ENCODE measurements at regions not wholly inside any gene's neighbourhood (a gene's known extent, or its start where the extent isn't known, plus 50 kb on each side); places are given as distances from the start of the nearest gene placed in this dataset.

DNA sequence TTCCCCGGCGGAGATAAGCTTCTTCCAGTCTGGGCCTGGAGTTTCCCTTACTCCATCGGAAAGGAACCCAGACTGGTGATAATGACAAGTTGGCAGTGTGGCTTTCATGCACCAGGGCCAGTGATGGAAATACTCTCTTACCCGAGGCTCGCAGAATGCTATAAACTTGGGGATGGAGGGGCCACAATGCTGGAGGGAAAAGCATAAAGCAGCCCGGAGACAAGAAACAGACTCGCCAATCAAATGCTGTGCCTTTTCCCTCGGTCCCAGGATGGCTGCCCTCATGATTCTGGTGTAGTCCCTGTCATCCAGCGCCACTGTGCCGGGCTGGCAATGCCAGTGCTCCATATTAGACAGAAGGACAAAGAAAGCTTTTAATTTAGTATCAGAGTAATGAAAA is 325.6 kb downstream of the THBS2 start:
- H3K36me3 ChIP-seq (ENCODE audit: insufficient read depth, insufficient read length, low read length), result no peaks in the 10 kb centered on the region
- no peaks in the 10 kb centered on the region for H3K27me3 ChIP-seq (ENCODE audit: insufficient read depth, insufficient read length)
- no peak overlapping the region for H3K4me3 ChIP-seq (ENCODE audit: insufficient read length, low read depth)
- no peak for TF ChIP-seq YY1 (IDR thresholded peaks at IDR 0.05; ENCODE audit: insufficient read depth, insufficient read length)
- DNase-seq (ENCODE audit: low read depth, low spot score), result no peak
- H3K9me3 ChIP-seq (ENCODE audit: insufficient read depth, low read length), result no peaks in the 10 kb centered on the region; the same call in 1 of the 2 replicates
- no peak overlapping the region for H3K9ac ChIP-seq (ENCODE audit: insufficient read length, low read depth)
- peaks cover 5% of the 10 kb centered on the region for H3K4me1 ChIP-seq (ENCODE audit: insufficient read depth, insufficient read length)

- no peak overlapping the region for H3K9ac ChIP-seq (ENCODE audit: insufficient read length, low read depth)
- no peak for DNase-seq (ENCODE audit: low read depth, low spot score)
- no peaks in the 10 kb centered on the region for H3K27me3 ChIP-seq (ENCODE audit: insufficient read depth, insufficient read length)
- no peak for TF ChIP-seq ZNF274 (IDR thresholded peaks at IDR 0.05; ENCODE audit: low read depth, low read length)
- no peak for TF ChIP-seq SUZ12 (IDR thresholded peaks at IDR 0.05; ENCODE audit: extremely low read depth, insufficient read depth, insufficient read length)
- no peak for TF ChIP-seq YY1 (IDR thresholded peaks at IDR 0.05; ENCODE audit: insufficient read depth, insufficient read length)
- H3K9me3 ChIP-seq (ENCODE audit: insufficient read depth, low read length), result no peaks in the 10 kb centered on the region
- no peak overlapping the region for H3K4me3 ChIP-seq (ENCODE audit: insufficient read length, low read depth)
- H3K36me3 ChIP-seq (ENCODE audit: insufficient read depth, insufficient read length, low read length), result no peaks in the 10 kb centered on the region
- H3K4me1 ChIP-seq (ENCODE audit: insufficient read depth, insufficient read length), result peaks cover 5% of the 10 kb centered on the region
These were observed 326.6 kb downstream of the THBS2 start for GRCh38 chr6:168927026-168927425.

DNA sequence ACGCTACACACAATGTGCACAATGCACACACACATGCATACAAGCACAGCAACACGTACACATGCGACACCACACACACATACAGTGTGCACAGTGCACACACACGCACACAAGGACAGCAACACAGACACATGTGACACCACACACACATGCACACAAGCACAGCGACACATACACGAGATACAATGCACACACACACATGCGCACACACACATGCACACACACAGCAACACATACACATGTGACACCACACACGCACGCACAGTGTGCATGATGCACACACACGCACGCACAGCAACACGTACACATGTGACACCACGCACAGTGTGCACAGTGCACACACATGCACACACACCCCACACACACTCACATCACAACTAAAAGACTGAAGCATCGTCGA is 327.3 kb downstream of the THBS2 start:
- TF ChIP-seq ZNF274 (IDR thresholded peaks at IDR 0.05; ENCODE audit: low read depth, low read length) (no peak), SUZ12 (IDR thresholded peaks at IDR 0.05; ENCODE audit: extremely low read depth, insufficient read depth, insufficient read length) (no peak), YY1 (IDR thresholded peaks at IDR 0.05; ENCODE audit: insufficient read depth, insufficient read length) (no peak)
- Histone ChIP-seq H3K27me3 (ENCODE audit: insufficient read depth, insufficient read length) (no peaks in the 10 kb centered on the region), H3K4me3 (ENCODE audit: insufficient read length, low read depth) (no peak overlapping the region)

DNA sequence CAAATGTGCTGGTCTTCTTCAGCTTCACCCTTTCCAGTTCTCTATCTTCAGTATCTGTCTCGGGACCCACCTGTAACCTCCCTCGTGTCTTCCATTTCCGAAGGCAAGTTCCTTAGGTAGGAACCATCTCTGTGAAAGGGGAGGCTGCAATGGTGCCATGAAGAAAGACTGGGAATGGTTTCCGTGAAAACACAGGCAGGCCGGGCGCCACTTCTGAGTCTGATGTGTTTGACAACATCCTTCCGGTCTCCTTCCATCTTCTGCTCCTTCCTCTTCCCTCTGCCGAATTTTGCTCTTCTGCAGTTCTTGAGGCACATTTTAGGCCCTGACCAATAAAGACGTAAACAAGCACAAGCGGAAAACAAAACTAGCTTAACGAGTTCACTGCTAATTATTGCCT is 328.0 kb downstream of the THBS2 start:
- Histone ChIP-seq H3K9me3 (ENCODE audit: insufficient read depth, low read length) (no peaks in the 10 kb centered on the region), H3K36me3 (ENCODE audit: insufficient read depth, insufficient read length, low read length) (no peaks in the 10 kb centered on the region), H3K27me3 (ENCODE audit: insufficient read depth, insufficient read length) (no peaks in the 10 kb centered on the region)

More for the DNA sequence above, 327.3 kb downstream of the THBS2 start:
- H3K36me3 ChIP-seq (ENCODE audit: insufficient read depth, insufficient read length, low read length), result no peaks in the 10 kb centered on the region
- H3K4me1 ChIP-seq (ENCODE audit: insufficient read depth, insufficient read length), result peaks cover 5% of the 10 kb centered on the region
- no peaks in the 10 kb centered on the region for H3K9me3 ChIP-seq (ENCODE audit: insufficient read depth, low read length)
- DNase-seq (ENCODE audit: low read depth, low spot score), result no peak
- no peak overlapping the region for H3K9ac ChIP-seq (ENCODE audit: insufficient read length, low read depth)

DNA sequence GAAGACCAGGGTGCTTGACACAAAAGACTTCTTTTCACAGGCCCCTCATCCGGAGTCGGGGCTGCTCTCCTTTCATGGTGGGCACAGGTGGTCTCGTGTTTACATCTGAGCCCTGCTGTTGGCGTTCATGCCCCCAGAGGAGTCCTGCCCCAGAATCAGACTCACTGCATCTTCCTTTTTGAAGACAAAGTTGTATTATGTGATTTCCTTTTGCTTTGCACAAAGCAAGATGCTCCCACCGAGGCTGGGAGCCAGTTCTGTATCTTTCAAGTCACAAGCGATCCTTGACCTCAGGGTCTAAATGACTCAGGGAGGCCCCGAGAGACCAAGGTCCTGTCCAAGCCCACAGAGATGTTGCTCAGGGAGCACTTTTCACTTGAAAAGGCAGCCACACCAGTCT is 330.5 kb downstream of the THBS2 start:
- Histone ChIP-seq H3K9me3 (ENCODE audit: insufficient read depth, low read length) (no peaks in the 10 kb centered on the region), H3K9ac (ENCODE audit: insufficient read length, low read depth) (no peak overlapping the region), H3K27me3 (ENCODE audit: insufficient read depth, insufficient read length) (no peaks in the 10 kb centered on the region), H3K4me3 (ENCODE audit: insufficient read length, low read depth) (no peak overlapping the region), H3K36me3 (ENCODE audit: insufficient read depth, insufficient read length, low read length) (no peaks in the 10 kb centered on the region), H3K4me1 (ENCODE audit: insufficient read depth, insufficient read length) (peaks cover 5% of the 10 kb centered on the region)
- DNase-seq (ENCODE audit: low read depth, low spot score), result no peak
- TF ChIP-seq ZNF274 (IDR thresholded peaks at IDR 0.05; ENCODE audit: low read depth, low read length) (no peak), YY1 (IDR thresholded peaks at IDR 0.05; ENCODE audit: insufficient read depth, insufficient read length) (no peak), SUZ12 (IDR thresholded peaks at IDR 0.05; ENCODE audit: extremely low read depth, insufficient read depth, insufficient read length) (no peak)

More for the DNA sequence above, 328.0 kb downstream of the THBS2 start:
- H3K4me1 ChIP-seq (ENCODE audit: insufficient read depth, insufficient read length), result peaks cover 5% of the 10 kb centered on the region
- H3K9ac ChIP-seq (ENCODE audit: insufficient read length, low read depth), result no peak overlapping the region
- no peak for DNase-seq (ENCODE audit: low read depth, low spot score)
- H3K4me3 ChIP-seq (ENCODE audit: insufficient read length, low read depth), result no peak overlapping the region
- no peak for TF ChIP-seq SUZ12 (IDR thresholded peaks at IDR 0.05; ENCODE audit: extremely low read depth, insufficient read depth, insufficient read length)
- no peak for TF ChIP-seq YY1 (IDR thresholded peaks at IDR 0.05; ENCODE audit: insufficient read depth, insufficient read length)
- TF ChIP-seq ZNF274 (IDR thresholded peaks at IDR 0.05; ENCODE audit: low read depth, low read length), result no peak

- TF ChIP-seq SUZ12 (IDR thresholded peaks at IDR 0.05; ENCODE audit: extremely low read depth, insufficient read depth, insufficient read length), result no peak
- no peak overlapping the region for H3K9ac ChIP-seq (ENCODE audit: insufficient read length, low read depth)
These were observed 331.2 kb downstream of the THBS2 start for GRCh38 chr6:168922436-168922835.

DNA sequence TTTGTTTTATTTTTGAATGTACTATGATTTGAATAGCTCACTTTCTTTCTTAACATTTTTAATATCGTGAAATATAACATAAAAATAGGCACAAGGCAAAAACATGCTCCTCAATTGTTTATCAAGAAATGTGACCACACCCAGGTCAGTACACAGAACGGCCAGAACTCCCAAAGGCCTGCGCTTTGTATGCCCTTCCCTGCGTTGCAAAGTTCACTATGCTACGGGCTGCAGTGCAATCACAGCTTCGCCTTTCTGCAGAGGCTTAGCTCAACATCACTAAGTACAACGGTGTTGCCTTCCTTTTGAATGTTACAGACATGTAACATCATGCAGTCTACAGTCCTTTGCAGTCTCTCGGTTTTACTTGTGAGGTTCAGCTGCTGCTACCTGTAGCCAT is 333.4 kb downstream of the THBS2 start:
- TF ChIP-seq SUZ12 (IDR thresholded peaks at IDR 0.05; ENCODE audit: extremely low read depth, insufficient read depth, insufficient read length) (no peak), YY1 (IDR thresholded peaks at IDR 0.05; ENCODE audit: insufficient read depth, insufficient read length) (no peak), ZNF274 (IDR thresholded peaks at IDR 0.05; ENCODE audit: low read depth, low read length) (no peak)
- no peak overlapping the region for H3K4me3 ChIP-seq (ENCODE audit: insufficient read length, low read depth)

More at GRCh38 chr6:168922436-168922835, 331.2 kb downstream of the THBS2 start:
- DNase-seq (ENCODE audit: low read depth, low spot score), result no peak
- no peak overlapping the region for H3K4me3 ChIP-seq (ENCODE audit: insufficient read length, low read depth)
- no peaks in the 10 kb centered on the region for H3K27me3 ChIP-seq (ENCODE audit: insufficient read depth, insufficient read length)
- H3K36me3 ChIP-seq (ENCODE audit: insufficient read depth, insufficient read length, low read length), result no peaks in the 10 kb centered on the region
- H3K4me1 ChIP-seq (ENCODE audit: insufficient read depth, insufficient read length), result peaks cover 5% of the 10 kb centered on the region
- H3K9me3 ChIP-seq (ENCODE audit: insufficient read depth, low read length), result no peaks in the 10 kb centered on the region

More for the DNA sequence above, 333.4 kb downstream of the THBS2 start:
- no peak for DNase-seq (ENCODE audit: low read depth, low spot score)
- H3K4me1 ChIP-seq (ENCODE audit: insufficient read depth, insufficient read length), result no peaks in the 10 kb centered on the region
- H3K36me3 ChIP-seq (ENCODE audit: insufficient read depth, insufficient read length, low read length), result no peaks in the 10 kb centered on the region
- no peaks in the 10 kb centered on the region for H3K9me3 ChIP-seq (ENCODE audit: insufficient read depth, low read length)
- H3K27me3 ChIP-seq (ENCODE audit: insufficient read depth, insufficient read length), result no peaks in the 10 kb centered on the region
- no peak overlapping the region for H3K9ac ChIP-seq (ENCODE audit: insufficient read length, low read depth)
